SK-N-SH (cell line): ENCODE measurements at regions not wholly inside any gene's neighbourhood (a gene's known extent, or its start where the extent isn't known, plus 50 kb on each side); places are given as distances from the start of the nearest gene placed in this dataset.

Source experiments
- CTCF ChIA-PET: fragments of 300-600, 350-600 bp; formaldehyde crosslinking; extraction: SDS; loops from one replicate; lab custom pipeline; 2021; lab: Yijun Ruan, JAX
- POLR2A ChIA-PET: fragments of 350-600 bp; sonication (Branson Sonifier 250); formaldehyde crosslinking; extraction: SDS; loops from one replicate; lab custom pipeline; 2020; ENCODE audit warnings: antibody characterized with exemption, inconsistent platforms; lab: Yijun Ruan, JAX
- DNase-seq: peaks from one replicate; pipeline ENCODE4 v3.0.0; 2012
- H2AFZ ChIP-seq: fragments of 200-600 bp; sonication (generic); 2 replicates; pipeline ENCODE4 v1.8.1; 2016; ENCODE audit warnings: antibody characterized with exemption, mild to moderate bottlenecking, low read depth
- H3F3A ChIP-seq: fragments of 200-600 bp; sonication (generic); replicated peaks from 2 replicates; pipeline ENCODE3; 2016; ENCODE audit warnings: antibody characterized with exemption, mild to moderate bottlenecking; ENCODE audit not compliant: insufficient read depth
- H3K27ac ChIP-seq, 2 experiments: fragments of 200-500 bp in 1 of 2; fragments of 200-600 bp in 1 of 2; sonication (Bioruptor generic) in 1 of 2; sonication (generic), shearing (Covaris generic) in 1 of 2; 2 replicates each; pipeline versions ENCODE4 v1.5.1 to v1.6.1; 2014 to 2016; ENCODE audit warnings: low read depth in 2 of 2, inconsistent platforms in 1 of 2, low read length in 1 of 2, mild to moderate bottlenecking in 1 of 2, mixed read lengths in 1 of 2
- H3K27me3 ChIP-seq: fragments of 200-600 bp; sonication (generic), shearing (Covaris generic); 2 replicates; pipeline ENCODE4 v1.6.1; 2016; ENCODE audit warnings: mixed run types; ENCODE audit not compliant: insufficient read depth
- H3K36me3 ChIP-seq, 2 experiments: fragments of 200-500 bp in 1 of 2; fragments of 200-600 bp in 1 of 2; sonication (Bioruptor generic) in 1 of 2; sonication (generic) in 1 of 2; replicated peaks in 1 of 2; 2 replicates each; pipeline versions ENCODE3 to v1.5.1; 2014 to 2016; ENCODE audit warnings: low read length in 1 of 2, mild to moderate bottlenecking in 1 of 2; ENCODE audit not compliant: insufficient read depth in 2 of 2, control insufficient read depth in 1 of 2
- H3K4me1 ChIP-seq, 2 experiments: fragments of 200-500 bp in 1 of 2; fragments of 200-600 bp in 1 of 2; sonication (Bioruptor generic) in 1 of 2; sonication (generic), shearing (Covaris generic) in 1 of 2; 2 replicates each; pipeline versions ENCODE4 v1.5.1 to v1.6.1; 2014 to 2016; ENCODE audit warnings: low read depth in 1 of 2, low read length in 1 of 2, mixed run types in 1 of 2; ENCODE audit not compliant: insufficient read depth in 2 of 2, control insufficient read depth in 1 of 2
- H3K4me2 ChIP-seq: fragments of 200-600 bp; sonication (generic), shearing (Covaris generic); 2 replicates; pipeline ENCODE4 v1.6.1; 2017; ENCODE audit warnings: mixed run types
- H3K4me3 ChIP-seq, 2 experiments: fragments of 200-500 bp in 1 of 2; fragments of 200-600 bp in 1 of 2; sonication (Bioruptor generic) in 1 of 2; sonication (generic), shearing (Covaris generic) in 1 of 2; 2 replicates each; pipeline versions ENCODE4 v1.5.1 to v1.8.1; 2014 to 2016; ENCODE audit warnings: low read depth in 2 of 2, inconsistent platforms in 1 of 2, low read length in 1 of 2, mild to moderate bottlenecking in 1 of 2, mixed read lengths in 1 of 2, moderate library complexity in 1 of 2
- H3K79me2 ChIP-seq: fragments of 200-600 bp; sonication (generic); 2 replicates; pipeline ENCODE4 v1.8.1; 2017; ENCODE audit warnings: mild to moderate bottlenecking; ENCODE audit not compliant: insufficient read depth
- H3K9ac ChIP-seq: fragments of 200-600 bp; sonication (generic); 2 replicates; pipeline ENCODE4 v1.6.1; 2017; ENCODE audit warnings: mixed run types
- H3K9me2 ChIP-seq: fragments of 200-600 bp; sonication (generic); 2 replicates; pipeline ENCODE4 v1.6.1; 2017; ENCODE audit warnings: mixed run types
- H3K9me3 ChIP-seq: fragments of 200-600 bp; sonication (generic); 2 replicates; pipeline ENCODE4 v1.6.1; 2017; ENCODE audit warnings: mixed run types, mild to moderate bottlenecking, moderate library complexity
- H4K20me1 ChIP-seq: fragments of 200-600 bp; sonication (generic); 2 replicates; pipeline ENCODE4 v1.6.1; 2017; ENCODE audit warnings: mild to moderate bottlenecking, mixed run types; ENCODE audit not compliant: insufficient read depth
- ELF1 ChIP-seq: IDR thresholded peaks from 2 replicates; pipeline ENCODE4 v1.4.0; 2012
- EP300 ChIP-seq, 2 experiments: IDR thresholded peaks; 2 replicates each; pipeline versions ENCODE4 v1.4.0 to v1.6.1; 2012; ENCODE audit warnings: borderline replicate concordance in 1 of 2, low read depth in 1 of 2, low read length in 1 of 2
- FOSL2 ChIP-seq: IDR thresholded peaks from 2 replicates; pipeline ENCODE4 v1.4.0; 2012; ENCODE audit warnings: low read depth, mild to moderate bottlenecking, moderate library complexity, borderline replicate concordance
- GABPA ChIP-seq: IDR thresholded peaks from 2 replicates; pipeline ENCODE4 v1.4.0; 2012; ENCODE audit warnings: low read depth, mild to moderate bottlenecking
- GATA2 ChIP-seq: sonication (generic); formaldehyde crosslinking; IDR thresholded peaks from 2 replicates; pipeline ENCODE4 v1.5.0; 2020; ENCODE audit warnings: mild to moderate bottlenecking, missing genetic modification reagents
- POLR2AphosphoS5 ChIP-seq: IDR thresholded peaks from 2 replicates; pipeline ENCODE4 v1.6.1; 2012; ENCODE audit warnings: low read depth, low read length
- RAD21 ChIP-seq: IDR thresholded peaks from 2 replicates; pipeline ENCODE4 v1.6.1; 2012; ENCODE audit warnings: mild to moderate bottlenecking, low read length
- RXRA ChIP-seq: IDR thresholded peaks from 2 replicates; pipeline ENCODE4 v1.4.0; 2012; ENCODE audit warnings: low read depth, mild to moderate bottlenecking, borderline replicate concordance
- SIN3A ChIP-seq: IDR thresholded peaks from 2 replicates; pipeline ENCODE4 v1.6.1; 2012; ENCODE audit warnings: low read depth, mild to moderate bottlenecking, low read length, moderate library complexity, borderline replicate concordance
- TAF1 ChIP-seq: IDR thresholded peaks from 2 replicates; pipeline ENCODE4 v1.6.1; 2012; ENCODE audit warnings: low read depth, mild to moderate bottlenecking, low read length, moderate library complexity, borderline replicate concordance
- WGBS: methylation state at CpG from one replicate; pipeline ENCODE4 v1.1.6; 2017; ENCODE audit warnings: low lambda C conversion rate; 5-methylcytosine and 5-hydroxymethylcytosine counted together
- TF ChIP-seq, protein P1 (sequence below): IDR thresholded peaks from 2 replicates; pipeline ENCODE4 v1.4.0; 2012; ENCODE audit warnings: low read depth, borderline replicate concordance
- TF ChIP-seq, protein P2 (sequence below): fragments of 150-350 bp; IDR thresholded peaks from 2 replicates; pipeline ENCODE4 v1.6.1; 2017; ENCODE audit warnings: antibody characterized with exemption, low read length, low read depth, borderline replicate concordance
- TF ChIP-seq, protein P3 (sequence below): IDR thresholded peaks from 2 replicates; pipeline ENCODE4 v1.4.0; 2012; ENCODE audit warnings: low read depth, borderline replicate concordance
- TF ChIP-seq, protein P4 (sequence below): IDR thresholded peaks from 2 replicates; pipeline ENCODE4; 2012
- TF ChIP-seq, protein P5 (sequence below): fragments of 200-600 bp; sonication (generic); IDR thresholded peaks from 2 replicates; pipeline ENCODE4 v1.6.1; 2017; ENCODE audit warnings: antibody characterized with exemption, mild to moderate bottlenecking, moderate library complexity

DNA sequence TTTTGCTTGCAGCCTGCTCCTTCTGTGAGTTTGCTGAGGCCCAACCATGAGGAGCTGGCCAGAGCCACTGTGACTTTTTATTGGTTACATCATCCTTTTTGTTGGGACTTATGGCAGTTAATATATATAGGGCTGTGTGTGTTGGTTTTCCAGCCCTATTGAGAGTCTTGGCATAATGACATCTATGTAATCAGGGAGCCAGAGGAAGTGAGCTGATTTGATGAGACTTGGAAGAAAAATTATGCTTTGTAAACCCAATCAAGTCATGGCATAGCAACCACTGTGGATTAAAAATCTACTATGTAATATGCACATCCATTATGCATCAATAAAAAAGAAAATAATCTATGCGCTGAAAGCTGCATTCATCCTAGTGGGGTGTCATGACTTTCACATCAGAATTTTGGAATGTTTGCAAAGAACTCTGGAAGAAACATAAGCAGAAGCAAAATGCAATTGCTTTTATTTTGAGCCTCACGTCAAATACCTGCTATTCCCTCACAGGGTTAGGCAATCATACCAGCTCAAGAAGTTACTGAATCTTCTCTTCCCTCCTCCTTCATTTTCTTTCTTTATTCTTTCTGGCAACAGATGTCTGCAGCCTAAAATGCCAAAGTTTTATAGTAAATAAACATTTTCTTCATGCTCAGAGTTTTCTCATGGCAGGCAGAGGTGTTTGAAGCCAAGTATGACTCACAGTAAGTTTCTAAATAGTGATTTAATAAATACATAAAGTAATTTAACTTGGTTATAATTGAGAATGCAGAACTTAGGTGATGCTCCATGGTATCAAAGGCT, 308.5 kb downstream of the KCNS3 start:
- peaks cover 7% of the 10 kb centered on the region; the same call in 1 of the 2 replicates for H3K27me3 ChIP-seq
- TF ChIP-seq SIN3A (no peak), GABPA (no peak), ELF1 (no peak), GATA2 (CRISPR knock-in tag) (no peak), TAF1 (no peak), RAD21 (no peak), EP300 (IDR thresholded peaks at IDR 0.05; ENCODE audit: borderline replicate concordance in 1 of 2, low read depth in 1 of 2, low read length in 1 of 2) (no peak), RXRA (no peak), POLR2AphosphoS5 (no peak), FOSL2 (no peak)
- TF ChIP-seq, protein P1, sequence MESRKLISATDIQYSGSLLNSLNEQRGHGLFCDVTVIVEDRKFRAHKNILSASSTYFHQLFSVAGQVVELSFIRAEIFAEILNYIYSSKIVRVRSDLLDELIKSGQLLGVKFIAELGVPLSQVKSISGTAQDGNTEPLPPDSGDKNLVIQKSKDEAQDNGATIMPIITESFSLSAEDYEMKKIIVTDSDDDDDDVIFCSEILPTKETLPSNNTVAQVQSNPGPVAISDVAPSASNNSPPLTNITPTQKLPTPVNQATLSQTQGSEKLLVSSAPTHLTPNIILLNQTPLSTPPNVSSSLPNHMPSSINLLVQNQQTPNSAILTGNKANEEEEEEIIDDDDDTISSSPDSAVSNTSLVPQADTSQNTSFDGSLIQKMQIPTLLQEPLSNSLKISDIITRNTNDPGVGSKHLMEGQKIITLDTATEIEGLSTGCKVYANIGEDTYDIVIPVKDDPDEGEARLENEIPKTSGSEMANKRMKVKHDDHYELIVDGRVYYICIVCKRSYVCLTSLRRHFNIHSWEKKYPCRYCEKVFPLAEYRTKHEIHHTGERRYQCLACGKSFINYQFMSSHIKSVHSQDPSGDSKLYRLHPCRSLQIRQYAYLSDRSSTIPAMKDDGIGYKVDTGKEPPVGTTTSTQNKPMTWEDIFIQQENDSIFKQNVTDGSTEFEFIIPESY = no peak
- TF ChIP-seq, protein P2, sequence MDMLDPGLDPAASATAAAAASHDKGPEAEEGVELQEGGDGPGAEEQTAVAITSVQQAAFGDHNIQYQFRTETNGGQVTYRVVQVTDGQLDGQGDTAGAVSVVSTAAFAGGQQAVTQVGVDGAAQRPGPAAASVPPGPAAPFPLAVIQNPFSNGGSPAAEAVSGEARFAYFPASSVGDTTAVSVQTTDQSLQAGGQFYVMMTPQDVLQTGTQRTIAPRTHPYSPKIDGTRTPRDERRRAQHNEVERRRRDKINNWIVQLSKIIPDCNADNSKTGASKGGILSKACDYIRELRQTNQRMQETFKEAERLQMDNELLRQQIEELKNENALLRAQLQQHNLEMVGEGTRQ = no peak
- TF ChIP-seq, protein P3, sequence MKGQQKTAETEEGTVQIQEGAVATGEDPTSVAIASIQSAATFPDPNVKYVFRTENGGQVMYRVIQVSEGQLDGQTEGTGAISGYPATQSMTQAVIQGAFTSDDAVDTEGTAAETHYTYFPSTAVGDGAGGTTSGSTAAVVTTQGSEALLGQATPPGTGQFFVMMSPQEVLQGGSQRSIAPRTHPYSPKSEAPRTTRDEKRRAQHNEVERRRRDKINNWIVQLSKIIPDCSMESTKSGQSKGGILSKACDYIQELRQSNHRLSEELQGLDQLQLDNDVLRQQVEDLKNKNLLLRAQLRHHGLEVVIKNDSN = no peak
- TF ChIP-seq, protein P4, sequence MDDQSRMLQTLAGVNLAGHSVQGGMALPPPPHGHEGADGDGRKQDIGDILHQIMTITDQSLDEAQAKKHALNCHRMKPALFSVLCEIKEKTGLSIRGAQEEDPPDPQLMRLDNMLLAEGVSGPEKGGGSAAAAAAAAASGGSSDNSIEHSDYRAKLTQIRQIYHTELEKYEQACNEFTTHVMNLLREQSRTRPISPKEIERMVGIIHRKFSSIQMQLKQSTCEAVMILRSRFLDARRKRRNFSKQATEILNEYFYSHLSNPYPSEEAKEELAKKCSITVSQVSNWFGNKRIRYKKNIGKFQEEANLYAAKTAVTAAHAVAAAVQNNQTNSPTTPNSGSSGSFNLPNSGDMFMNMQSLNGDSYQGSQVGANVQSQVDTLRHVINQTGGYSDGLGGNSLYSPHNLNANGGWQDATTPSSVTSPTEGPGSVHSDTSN = no peak
- TF ChIP-seq, protein P5, sequence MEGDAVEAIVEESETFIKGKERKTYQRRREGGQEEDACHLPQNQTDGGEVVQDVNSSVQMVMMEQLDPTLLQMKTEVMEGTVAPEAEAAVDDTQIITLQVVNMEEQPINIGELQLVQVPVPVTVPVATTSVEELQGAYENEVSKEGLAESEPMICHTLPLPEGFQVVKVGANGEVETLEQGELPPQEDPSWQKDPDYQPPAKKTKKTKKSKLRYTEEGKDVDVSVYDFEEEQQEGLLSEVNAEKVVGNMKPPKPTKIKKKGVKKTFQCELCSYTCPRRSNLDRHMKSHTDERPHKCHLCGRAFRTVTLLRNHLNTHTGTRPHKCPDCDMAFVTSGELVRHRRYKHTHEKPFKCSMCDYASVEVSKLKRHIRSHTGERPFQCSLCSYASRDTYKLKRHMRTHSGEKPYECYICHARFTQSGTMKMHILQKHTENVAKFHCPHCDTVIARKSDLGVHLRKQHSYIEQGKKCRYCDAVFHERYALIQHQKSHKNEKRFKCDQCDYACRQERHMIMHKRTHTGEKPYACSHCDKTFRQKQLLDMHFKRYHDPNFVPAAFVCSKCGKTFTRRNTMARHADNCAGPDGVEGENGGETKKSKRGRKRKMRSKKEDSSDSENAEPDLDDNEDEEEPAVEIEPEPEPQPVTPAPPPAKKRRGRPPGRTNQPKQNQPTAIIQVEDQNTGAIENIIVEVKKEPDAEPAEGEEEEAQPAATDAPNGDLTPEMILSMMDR = no peak
- TF ChIP-seq, all 33 proteins: peak for 0
- no peak for DNase-seq
- no peaks in the 10 kb centered on the region for H3K79me2 ChIP-seq
- H3K9me3 ChIP-seq = no peaks in the 10 kb centered on the region
- H3F3A ChIP-seq = no peaks in the 10 kb centered on the region
- no peak overlapping the region for H3K4me2 ChIP-seq
- H3K4me3 ChIP-seq = no peak overlapping the region
- ChIA-PET POLR2A (no interaction called here), CTCF (interaction anchor here (0.8 to 1.5 kb wide), 3 partner anchors 9 to 335 kb away, joined by 3 to 11 read pairs (median 3); no protein-coding TSS in a partner anchor)
- no peak overlapping the region for H2AFZ ChIP-seq
- H3K36me3 ChIP-seq = no peaks in the 10 kb centered on the region
- no peak overlapping the region for H3K27ac ChIP-seq
- no peak overlapping the region for H3K9ac ChIP-seq
- WGBS = 37% methylated on average over 2 of the region's 2 CpGs
- H3K4me1 ChIP-seq = peaks cover 0 to 2% of the 10 kb centered on the region in 2 experiments; a peak in 2 of 4 replicates
- H3K9me2 ChIP-seq = no peaks in the 10 kb centered on the region
- no peaks in the 10 kb centered on the region for H4K20me1 ChIP-seq
